COLO829 (cell line): ENCODE measurements at regions not wholly inside any gene's neighbourhood (a gene's known extent, or its start where the extent isn't known, plus 50 kb on each side); places are given as distances from the start of the nearest gene placed in this dataset.
"Not testable (repeated sequence)": the region's sequence is repeated elsewhere in the genome, so short reads cannot be mapped to it uniquely, and the experiment has no call there.

Source experiments
- DNase-seq: peaks from one replicate; pipeline ENCODE4 v3.0.0; 2012; ENCODE audit warnings: low spot score

GRCh38 chr2:145402706-145403277 is 882.9 kb upstream of the ZEB2 start:
- DNase-seq, result no peak

- no peak for DNase-seq
These were observed 879.2 kb upstream of the ZEB2 start for GRCh38 chr2:145399131-145399530.

- DNase-seq, result no peak
These were observed 874.3 kb upstream of the ZEB2 start for GRCh38 chr2:145394181-145394580.

- DNase-seq, result no peak
These were observed 867.1 kb upstream of the ZEB2 start for GRCh38 chr2:145386973-145387372.

- DNase-seq, result no peak
These were observed 864.0 kb upstream of the ZEB2 start for GRCh38 chr2:145383961-145384360.

- DNase-seq, result peak; percentile 77
These were observed 860.6 kb upstream of the ZEB2 start for GRCh38 chr2:145380436-145381017.

GRCh38 chr2:145379934-145380333 is 860.0 kb upstream of the ZEB2 start:
- DNase-seq, result no peak

GRCh38 chr2:145374165-145374564 is 854.2 kb upstream of the ZEB2 start:
- DNase-seq, result no peak

GRCh38 chr2:145367334-145367733 is 847.4 kb upstream of the ZEB2 start:
- DNase-seq, result not testable (repeated sequence)

GRCh38 chr2:145366341-145366740 is 846.4 kb upstream of the ZEB2 start:
- DNase-seq, result no peak

- no peak for DNase-seq
These were observed 840.3 kb upstream of the ZEB2 start for GRCh38 chr2:145360129-145360790.

GRCh38 chr2:145359561-145359960 is 839.6 kb upstream of the ZEB2 start:
- no peak for DNase-seq

GRCh38 chr2:145356056-145356455 is 836.1 kb upstream of the ZEB2 start:
- no peak for DNase-seq

GRCh38 chr2:145352484-145352883 is 832.6 kb upstream of the ZEB2 start:
- no peak for DNase-seq

- no peak for DNase-seq
These were observed 832.0 kb upstream of the ZEB2 start for GRCh38 chr2:145351864-145352425.

GRCh38 chr2:145350011-145350410 is 830.1 kb upstream of the ZEB2 start:
- DNase-seq, result no peak

GRCh38 chr2:145344076-145344724 is 824.3 kb upstream of the ZEB2 start:
- no peak for DNase-seq

GRCh38 chr2:145343287-145343686 is 823.4 kb upstream of the ZEB2 start:
- DNase-seq, result no peak

- DNase-seq, result no peak
These were observed 821.6 kb upstream of the ZEB2 start for GRCh38 chr2:145341536-145341935.

- DNase-seq, result no peak
These were observed 819.7 kb upstream of the ZEB2 start for GRCh38 chr2:145339646-145340045.

- no peak for DNase-seq
These were observed 812.4 kb upstream of the ZEB2 start for GRCh38 chr2:145332210-145332898.

GRCh38 chr2:145329971-145330370 is 810.1 kb upstream of the ZEB2 start:
- no peak for DNase-seq
